ENCODE measurements at regions not wholly inside any gene's neighbourhood (a gene's known extent, or its start where the extent isn't known, plus 50 kb on each side); places are given as distances from the start of the nearest gene placed in this dataset.

GRCh38 chr10:33710006-33710405, 375.5 kb upstream of the NRP1 start:
- ATAC-seq (no peak), DNase-seq (no peak)
- H3K4me3 ChIP-seq = no peak overlapping the region
- no peak overlapping the region for H3K27ac ChIP-seq
- TF ChIP-seq POLR2A (IDR thresholded peaks at IDR 0.05) = no peak
- TF ChIP-seq CTCF (IDR thresholded peaks at IDR 0.05) = no peak
- H3K9me3 ChIP-seq = no peaks in the 10 kb centered on the region
- 76% methylated on average over 5 of the region's 5 CpGs for WGBS (ENCODE audit: insufficient coverage, low coverage, low lambda C conversion rate, missing lambda C conversion rate)
- H3K36me3 ChIP-seq = no peaks in the 10 kb centered on the region
- intact Hi-C loops (cut with DNase I) = no loop called here
- no peaks in the 10 kb centered on the region for H3K27me3 ChIP-seq
- H3K4me1 ChIP-seq = no peaks in the 10 kb centered on the region

DNA sequence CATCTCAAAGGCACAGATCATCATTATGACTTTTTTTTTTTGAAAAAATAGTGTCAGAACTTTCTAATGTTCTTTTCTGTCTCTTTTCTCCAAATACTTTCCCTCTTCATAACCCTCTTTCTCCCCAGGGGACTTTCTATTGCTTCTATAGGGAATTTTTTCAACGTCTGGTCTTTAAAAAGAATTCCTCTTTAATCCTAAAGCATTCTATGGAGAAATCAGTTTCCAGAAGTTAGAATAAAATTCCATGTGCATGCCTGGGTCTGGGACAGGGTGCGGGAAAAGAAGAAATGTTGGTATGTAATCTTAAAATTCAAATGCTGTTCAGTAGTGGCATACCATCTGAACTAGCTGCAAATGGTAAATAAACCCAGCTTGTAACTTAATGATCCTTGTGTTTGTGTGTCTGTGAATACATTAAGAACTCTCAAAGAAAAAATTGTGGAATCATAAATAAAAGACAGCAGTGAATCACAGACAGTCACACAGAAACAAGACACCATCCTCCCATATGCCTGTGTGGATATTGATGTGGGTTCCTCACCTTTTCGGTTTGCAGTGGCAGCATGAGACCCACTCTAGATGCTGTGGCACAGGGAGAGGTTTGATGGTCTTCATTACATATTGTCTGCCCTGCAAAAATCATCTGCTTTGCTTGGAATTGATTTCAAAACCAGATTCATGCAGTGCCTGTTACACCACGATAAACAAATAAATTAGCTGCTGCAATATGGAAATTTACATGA, 374.7 kb upstream of the NRP1 start:
- DNase-seq = no peak
- Histone ChIP-seq H3K4me3 (no peak overlapping the region), H3K27ac (no peak overlapping the region), H3K9me3 (no peaks in the 10 kb centered on the region), H3K27me3 (no peaks in the 10 kb centered on the region), H3K36me3 (no peaks in the 10 kb centered on the region), H3K4me1 (no peaks in the 10 kb centered on the region)
- intact Hi-C loops (cut with DNase I) = no loop called here
- WGBS (ENCODE audit: insufficient coverage, low coverage, low lambda C conversion rate, missing lambda C conversion rate) = 87% methylated on average over 4 of the region's 4 CpGs
- TF ChIP-seq CTCF (IDR thresholded peaks at IDR 0.05) (no peak), POLR2A (IDR thresholded peaks at IDR 0.05) (no peak)
- no peak for ATAC-seq

- Histone ChIP-seq H3K27ac (no peak overlapping the region), H3K4me3 (no peak overlapping the region), H3K36me3 (no peaks in the 10 kb centered on the region), H3K4me1 (no peaks in the 10 kb centered on the region), H3K9me3 (no peaks in the 10 kb centered on the region), H3K27me3 (no peaks in the 10 kb centered on the region)
- DNase-seq (no peak), ATAC-seq (no peak)
- intact Hi-C loops (cut with DNase I) = no loop called here
- TF ChIP-seq CTCF (IDR thresholded peaks at IDR 0.05) = no peak
- TF ChIP-seq POLR2A (IDR thresholded peaks at IDR 0.05) = no peak
- 95% methylated on average over 5 of the region's 5 CpGs for WGBS (ENCODE audit: insufficient coverage, low coverage, low lambda C conversion rate, missing lambda C conversion rate)
Observed at GRCh38 chr10:33708561-33708960, 374.1 kb upstream of the NRP1 start.

DNA sequence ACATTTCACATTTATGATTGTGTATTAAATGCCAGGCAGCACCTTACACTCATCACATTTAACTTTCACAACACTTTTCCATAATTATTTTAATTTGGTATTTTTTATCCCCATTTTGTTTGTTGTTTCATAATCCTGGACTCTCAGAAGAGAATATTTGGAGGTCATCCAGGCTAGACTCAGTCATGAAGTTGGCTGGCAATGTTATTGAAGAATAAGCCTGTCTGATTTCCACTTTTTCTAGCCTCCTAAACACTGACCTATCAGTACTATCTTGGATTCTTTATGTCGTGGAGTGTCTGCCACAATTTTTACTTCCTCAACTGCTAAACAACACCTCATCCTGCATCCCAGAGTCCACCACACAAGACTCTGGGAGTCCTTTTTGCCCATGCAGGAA, 372.3 kb upstream of the NRP1 start:
- H3K4me3 ChIP-seq = no peak overlapping the region
- H3K9me3 ChIP-seq = no peaks in the 10 kb centered on the region
- WGBS (ENCODE audit: insufficient coverage, low coverage, low lambda C conversion rate, missing lambda C conversion rate) = 18% methylated on average over 1 of the region's 1 CpG
- H3K27ac ChIP-seq = no peak overlapping the region
- no peaks in the 10 kb centered on the region for H3K27me3 ChIP-seq
- DNase-seq (no peak), ATAC-seq (no peak)
- no peak for TF ChIP-seq POLR2A (IDR thresholded peaks at IDR 0.05)
- no peak for TF ChIP-seq CTCF (IDR thresholded peaks at IDR 0.05)
- intact Hi-C loops (cut with DNase I) = no loop called here
- H3K36me3 ChIP-seq = no peaks in the 10 kb centered on the region
- no peaks in the 10 kb centered on the region for H3K4me1 ChIP-seq

Data from right lobe of liver (tissue), 6 donors.